CD4-positive, alpha-beta T cell treated with Interleukin-6 at 100 ng/mL for 8 hours (primary cell): ENCODE measurements at regions not wholly inside any gene's neighbourhood (a gene's known extent, or its start where the extent isn't known, plus 50 kb on each side); places are given as distances from the start of the nearest gene placed in this dataset.

Experiments
- DNase-seq: peaks from one replicate; pipeline ENCODE4 v3.0.0-alpha.2; 2020; ENCODE audit warnings: mixed read lengths, low spot score

DNA sequence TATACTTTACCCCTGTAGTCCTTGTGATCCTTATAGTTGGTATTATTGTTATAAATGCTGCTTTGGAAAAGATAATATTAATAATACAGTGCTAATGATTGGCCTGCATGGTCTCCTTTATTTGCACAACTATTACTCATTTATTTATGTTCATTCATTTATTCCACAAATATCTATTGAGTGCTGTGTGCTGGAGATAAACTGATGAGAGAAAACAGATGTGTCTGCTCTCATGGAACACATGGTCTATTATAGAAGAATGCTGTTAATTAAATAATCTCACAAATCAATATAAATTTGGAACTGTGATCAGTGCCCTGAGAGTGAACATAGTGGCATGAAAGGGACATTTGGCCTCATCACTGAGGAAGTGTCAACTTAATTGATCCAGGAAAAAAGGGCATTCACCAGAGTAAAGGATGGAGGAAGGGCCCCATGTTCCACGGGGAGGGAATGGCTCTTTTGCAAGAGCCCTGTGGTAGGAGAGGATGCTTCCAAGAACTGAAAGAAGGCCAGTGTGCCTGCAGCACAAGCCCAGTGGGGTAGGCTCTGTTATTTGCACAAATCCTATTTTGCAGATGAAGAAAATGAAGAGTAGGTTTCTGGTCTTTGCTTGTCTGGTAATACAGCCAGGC lies 91.5 kb upstream of the STK39 start:
- DNase-seq = no peak

DNA sequence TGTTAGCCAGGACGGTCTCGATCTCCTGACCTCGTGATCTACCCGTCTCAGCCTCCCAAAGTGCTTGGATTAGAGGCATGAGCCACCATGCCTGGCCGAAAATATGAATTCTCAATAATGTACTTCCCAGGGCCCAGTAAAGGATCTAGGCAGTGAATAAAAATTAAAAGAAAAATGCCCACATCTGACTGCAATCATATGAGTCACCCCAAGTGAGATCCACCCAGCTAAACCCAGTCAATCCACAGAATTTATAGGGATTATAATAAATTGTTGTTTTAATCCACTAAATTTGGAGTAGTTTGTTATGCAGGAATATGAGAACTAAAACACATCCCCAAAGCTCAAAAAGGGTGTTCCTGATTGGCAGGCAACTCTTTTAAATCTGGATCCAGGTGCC lies 93.5 kb upstream of the STK39 start:
- no peak for DNase-seq

DNA sequence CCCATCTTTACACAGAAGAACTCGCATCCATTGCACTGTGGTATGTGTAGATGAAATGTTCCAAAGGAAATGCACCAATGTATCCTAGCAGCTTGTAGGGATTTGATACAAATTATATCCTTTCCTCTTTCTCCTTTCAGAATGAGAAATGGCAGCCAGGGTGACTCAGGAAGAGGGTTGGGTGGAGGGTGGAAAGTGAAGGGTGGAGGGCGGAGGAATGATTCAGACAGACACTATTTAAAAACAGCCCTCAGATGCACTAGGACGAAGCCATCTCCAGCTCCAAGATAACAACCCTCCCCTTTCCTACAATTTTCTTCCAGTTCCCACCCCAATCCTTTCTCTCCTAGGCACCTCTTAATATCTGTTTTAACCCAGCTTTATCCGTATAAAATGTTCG lies 96.2 kb upstream of the STK39 start:
- no peak for DNase-seq

DNA sequence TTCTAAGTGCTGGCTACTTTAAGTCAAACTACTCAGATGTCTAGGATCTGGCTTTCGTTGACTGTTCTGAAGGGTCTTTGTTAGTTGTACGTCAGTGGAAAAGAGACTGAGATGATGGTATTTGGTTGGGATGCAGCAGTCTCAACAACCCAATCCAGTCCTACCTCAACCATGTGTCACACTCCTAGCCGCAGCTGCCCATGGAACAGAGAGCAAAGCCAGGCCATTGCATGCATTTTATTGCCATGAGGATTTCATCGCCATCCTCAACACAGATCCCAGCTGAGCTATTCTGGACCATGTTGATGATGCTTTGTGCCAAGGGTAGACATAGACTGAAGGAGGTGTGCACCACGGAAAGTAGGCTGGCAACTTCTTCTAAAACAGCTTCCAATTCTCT lies 97.3 kb upstream of the STK39 start:
- DNase-seq = no peak

DNA sequence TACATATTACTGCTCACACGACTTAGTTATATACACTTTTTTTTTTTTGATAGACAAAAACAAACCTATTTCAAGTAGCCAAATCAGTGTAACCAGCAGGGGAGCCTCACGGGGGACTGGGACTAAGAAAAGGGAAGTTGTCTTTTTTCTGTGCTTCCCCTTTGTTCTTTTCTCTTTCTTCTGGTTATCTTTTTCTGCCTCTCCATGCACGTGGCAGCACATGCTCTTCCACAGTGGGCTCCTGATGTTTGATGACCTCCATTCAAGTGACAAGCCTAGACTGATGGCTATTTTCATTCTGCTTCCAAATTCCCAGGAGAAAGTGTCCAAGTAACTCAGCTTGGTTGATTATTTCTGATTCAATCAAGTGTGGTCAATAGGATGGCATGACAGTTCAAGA lies 98.2 kb upstream of the STK39 start:
- no peak for DNase-seq

DNA sequence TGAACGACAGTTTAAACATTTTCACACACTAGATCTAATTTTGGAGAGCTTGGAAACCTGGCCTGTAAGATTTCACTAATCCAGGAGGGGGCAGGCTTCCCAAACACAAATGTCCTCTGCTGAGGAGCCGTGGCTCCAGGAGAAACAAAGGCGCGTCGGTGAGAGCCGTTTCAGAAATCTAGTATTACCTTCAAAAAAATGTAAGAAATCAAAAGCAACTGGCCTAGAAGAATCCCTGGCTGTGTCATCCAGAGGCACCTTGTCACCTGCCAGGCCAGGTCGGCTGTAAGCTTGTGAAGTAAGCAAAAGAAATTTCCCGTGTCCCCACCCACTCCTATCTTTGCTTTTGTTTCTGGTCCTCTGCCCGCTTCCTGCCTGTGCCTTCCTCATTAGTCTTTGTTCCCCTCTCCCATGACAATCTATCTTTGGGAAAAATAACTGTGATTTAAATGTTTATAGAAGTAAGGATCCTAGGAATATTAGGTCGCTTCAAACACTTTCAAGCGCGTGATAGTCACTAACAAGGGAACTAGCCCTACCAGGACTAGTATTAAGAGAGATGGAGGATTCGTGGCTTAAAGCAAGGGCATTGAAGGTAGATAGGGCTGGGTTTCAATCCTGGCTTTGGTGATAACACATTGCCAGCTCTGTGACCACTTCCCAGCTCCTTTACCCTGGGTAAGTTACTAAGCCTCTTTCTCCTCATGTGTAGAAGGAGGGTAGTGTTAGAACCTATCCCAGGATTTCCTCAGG lies 99.5 kb upstream of the STK39 start:
- DNase-seq = peak; percentile 61

DNA sequence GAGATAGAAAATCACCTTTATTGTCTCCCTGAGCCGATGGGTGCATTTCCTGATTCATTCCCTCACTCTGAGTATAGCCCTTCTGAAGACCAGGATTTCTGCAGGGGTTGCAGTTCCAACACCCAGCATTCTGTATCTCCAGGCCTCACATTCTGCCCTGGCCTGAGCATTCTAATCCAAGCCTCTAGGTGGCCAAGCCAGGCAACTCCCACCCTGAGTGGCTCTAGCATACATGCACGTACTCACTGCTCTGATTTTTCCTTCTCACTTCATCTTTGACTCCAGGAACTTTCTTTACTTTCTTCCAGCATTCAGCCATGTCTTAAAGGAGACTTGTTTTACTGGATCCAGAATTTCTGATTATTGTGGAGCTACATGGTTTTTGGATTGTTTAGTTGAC lies 100.7 kb upstream of the STK39 start:
- DNase-seq = no peak

DNA sequence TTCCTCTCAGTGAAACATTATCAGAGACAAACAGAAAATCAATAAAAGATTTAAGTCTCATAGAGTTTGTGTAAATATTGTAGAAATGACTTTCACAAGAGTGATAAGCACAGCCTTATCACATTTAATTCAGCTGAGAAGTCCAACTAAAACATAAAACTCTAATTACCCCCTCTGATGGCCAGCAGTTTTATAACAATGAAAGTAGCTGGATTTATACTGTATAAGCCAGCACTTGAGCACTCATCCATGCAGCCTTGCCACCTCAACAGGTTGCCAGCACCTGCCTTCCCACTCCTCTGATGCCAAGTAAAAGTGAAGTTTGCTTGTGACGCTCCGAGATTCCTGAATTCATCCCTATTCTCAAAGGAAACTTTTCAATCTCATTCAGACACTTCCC lies 103.0 kb upstream of the STK39 start:
- no peak for DNase-seq

DNA sequence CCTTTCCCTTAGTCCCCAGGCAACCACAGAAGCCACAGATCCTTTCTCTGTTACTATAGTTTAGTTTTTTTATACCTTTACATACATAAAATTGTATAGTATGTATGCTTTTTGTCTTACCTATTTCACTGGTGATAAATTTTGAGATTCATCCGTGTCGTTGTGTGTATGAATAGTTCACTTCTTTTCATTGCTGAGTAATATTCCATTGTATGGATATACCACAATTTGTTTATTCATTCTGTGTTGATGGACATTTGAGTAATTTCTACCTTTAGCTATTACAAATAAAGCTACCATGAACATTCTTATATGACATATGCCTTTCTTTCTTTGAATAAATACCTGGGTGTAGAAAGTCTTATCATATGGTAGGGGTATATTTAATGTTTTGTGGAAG lies 102.8 kb upstream of the CERS6 start:
- no peak for DNase-seq

DNA sequence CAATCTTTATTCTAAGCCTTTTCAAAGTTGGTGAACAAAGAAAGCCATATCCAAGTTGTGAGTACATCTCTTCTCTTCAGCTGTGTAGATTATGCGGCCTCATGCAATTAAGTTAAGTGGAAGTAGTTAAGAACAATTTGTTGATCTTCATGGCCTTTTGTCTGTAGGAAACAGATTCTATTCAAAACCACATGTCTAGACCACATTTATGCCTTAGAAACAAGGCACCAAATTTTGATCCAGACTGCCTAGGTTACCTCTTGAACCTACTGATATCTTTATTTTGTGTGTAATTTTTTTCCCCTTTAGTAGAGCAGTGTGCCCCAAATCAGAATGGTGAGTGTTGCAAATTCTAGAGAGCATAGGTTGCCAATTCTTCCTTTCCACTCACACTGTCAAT lies 101.6 kb upstream of the CERS6 start:
- no peak for DNase-seq

DNA sequence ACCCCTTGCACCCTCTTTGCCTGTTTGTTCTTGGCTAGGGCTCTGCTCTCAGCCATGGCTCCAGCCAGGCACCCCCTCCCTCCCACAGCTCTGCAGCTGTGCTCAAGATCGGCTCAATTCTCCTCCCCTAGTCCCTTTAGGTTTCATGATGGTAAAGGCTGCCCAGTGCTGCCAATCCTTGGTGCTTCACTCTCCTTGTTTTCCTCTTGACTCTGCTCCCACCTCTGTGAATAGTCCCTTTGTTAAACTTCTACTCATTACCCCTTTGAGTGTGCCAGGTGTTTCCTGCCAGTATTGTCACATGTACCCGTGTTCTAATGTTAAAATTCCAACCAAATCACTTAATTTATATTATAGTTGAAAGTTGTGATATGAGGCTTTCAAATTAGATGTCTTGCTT lies 101.0 kb upstream of the CERS6 start:
- no peak for DNase-seq

DNA sequence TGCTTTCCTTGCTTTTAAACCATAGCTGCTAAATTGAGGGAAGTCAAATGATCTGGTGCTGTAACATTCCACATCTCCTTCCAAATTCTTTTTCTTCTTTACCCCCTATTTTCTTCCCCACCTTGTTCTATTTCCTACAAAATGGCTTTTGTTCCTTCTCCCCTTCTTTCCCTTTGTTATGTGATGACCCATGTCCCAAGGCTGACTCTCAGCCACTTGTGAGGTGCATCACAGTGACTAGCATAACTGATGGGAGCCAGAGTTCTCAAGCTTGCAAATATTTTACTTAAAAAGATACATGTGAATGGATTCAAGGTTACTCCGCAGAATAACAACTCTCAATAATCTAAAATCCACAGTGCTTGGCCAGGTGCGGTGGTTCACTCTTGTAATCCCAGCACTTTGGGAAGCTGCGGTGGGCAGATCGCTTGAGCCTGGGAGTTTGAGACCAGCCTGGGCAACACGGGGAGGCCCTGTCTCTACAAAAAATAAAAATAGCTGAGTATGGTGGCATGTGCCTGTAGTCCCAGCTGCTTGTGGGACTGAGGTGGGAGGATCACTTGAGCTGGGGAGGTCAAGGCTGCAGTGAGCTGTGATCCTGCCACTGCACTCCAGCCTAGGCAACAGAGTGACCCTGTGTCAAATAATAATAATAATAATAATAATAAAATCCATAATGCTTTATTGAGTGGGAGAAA lies 100.1 kb upstream of the CERS6 start:
- DNase-seq = no peak

DNA sequence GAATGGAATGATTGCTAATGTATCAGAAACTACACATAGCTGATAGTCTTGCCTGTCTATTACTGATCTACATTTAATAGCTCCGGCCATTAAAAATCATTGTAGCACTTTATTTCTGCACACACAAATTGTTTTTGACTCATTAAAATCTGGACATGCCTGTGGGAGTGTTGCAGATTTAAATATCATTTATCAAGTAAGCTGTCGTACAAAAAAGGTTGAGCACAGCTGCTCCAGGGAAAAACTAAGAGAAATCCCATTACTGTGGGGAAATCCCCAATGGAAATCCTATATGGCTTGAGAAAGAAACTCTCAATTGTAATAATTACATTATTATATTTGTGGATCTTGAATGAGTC lies 99.6 kb upstream of the CERS6 start:
- no peak for DNase-seq

DNA sequence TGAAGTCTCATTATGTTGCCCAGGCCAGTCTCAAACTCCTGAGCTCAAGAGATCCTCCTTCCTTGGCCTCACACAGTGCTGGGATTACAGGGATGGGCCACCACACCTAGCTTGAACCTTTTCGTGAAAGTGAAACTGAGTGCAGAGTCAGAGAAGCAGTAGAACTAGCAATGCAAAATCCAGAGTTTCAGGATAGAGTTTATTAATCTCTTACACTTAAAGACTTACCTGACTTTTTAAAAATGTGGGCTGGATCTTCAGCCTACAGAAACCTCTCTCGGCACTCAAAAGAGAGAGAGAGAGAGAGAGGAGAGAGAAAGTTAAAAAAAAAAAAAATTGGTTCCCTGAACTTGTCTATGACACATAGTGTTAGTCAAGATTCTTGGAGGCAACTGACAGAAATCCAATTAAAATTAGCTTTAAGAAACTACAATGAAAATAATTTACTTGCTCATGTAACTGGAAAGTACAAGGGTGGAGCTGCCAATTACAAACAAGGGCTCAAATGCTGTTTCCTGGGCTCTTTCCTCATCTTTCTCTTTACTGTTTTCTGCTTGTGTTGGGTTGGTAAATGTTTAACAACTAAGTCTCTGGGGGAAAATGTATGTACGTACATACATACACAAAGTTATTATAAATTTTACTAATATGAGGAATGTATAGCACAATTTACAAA lies 98.1 kb upstream of the CERS6 start:
- DNase-seq = no peak

DNA sequence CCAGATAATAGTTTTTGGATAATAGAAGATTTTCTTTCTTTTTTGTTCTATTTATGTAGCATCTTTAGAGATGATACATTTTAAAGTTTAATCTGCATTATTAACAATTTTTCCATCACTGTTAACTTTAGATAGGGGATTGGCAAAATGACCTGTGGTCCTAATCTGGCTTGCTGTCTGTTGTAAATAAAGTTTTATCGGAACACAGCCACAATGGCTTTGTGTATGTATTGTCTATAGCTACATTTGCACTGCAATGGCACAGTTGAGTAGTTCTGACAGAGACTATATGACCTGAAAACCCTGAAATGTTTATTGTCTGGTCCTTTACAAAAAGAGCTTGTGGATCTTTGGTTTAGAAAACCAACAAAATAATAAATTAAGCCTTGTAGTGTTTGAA lies 97.0 kb upstream of the CERS6 start:
- no peak for DNase-seq

DNA sequence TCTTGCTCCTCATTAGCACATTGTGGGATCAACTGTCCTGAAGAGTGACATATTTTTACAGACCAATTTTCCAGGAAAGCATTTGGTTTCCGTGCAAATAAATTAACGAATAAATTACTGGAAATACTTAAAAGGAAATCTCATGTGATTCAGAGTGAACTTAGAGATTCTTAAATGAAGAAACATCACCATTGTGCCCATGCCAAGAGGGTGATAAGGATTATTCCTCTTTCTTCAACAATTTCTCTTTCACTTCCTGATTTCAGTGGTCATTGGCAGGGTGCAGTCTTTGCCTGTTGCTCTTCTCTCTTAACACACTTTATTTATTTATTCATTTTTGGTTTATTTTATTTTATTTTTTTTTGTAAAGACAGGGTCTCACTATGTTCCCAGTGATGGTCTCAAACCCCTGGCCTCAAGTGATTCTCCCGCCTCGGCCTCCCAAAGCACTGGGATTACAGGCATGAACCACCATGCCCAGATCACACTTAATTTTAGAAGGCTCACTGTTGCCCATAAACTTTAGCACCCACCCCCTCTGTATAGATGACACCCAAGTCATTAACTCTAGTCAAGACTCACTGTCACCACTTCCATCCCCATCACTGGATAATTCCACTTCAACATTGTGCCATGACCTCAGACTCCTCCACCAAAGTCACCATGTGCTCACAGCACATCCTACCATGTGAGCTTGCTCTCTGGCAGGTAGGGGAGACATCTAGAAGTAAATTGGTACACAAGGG lies 92.6 kb upstream of the CERS6 start:
- no peak for DNase-seq

DNA sequence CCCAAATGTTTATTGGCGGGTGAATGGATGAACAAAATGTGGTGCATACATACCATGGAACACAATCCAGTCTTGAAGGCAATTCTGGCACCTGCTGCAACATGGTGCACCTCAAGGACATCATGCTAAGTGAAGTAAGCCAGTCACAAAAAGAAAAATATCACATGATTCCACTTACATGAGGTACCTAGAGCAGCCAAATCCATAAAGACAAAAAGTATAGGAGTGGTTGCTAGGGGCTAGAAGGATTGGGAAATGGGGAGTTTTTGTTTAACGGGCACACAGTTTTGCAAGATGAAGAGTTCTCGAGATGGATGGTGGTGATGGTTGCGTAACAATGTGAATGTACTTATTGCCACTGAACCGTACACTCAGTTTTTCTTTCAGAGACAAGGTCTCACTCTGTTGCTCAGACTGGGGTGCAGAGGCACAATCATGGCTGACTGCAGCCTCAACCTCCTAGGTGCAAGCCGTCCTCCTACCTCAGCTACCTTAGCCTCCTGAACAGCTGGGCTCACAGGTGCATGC lies 90.9 kb upstream of the CERS6 start:
- no peak for DNase-seq

DNA sequence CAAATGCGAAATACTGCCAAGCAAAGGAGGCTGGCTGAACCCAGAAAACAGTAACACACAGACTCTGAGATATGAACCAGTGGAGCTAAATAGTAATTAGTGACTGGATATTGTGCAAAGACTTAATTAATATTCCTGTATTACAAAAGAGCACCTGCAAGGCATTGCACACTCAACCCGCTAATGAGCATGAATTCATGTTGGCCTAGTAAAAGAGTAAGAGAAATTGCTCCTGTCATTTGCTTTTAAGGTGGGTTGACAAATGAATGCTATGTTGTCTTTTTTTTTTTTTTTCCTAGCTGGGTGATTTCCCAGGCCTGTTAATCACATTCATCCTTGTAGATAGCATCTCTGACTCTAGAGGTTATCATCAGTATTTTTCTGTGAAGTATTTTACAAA lies 87.0 kb upstream of the CERS6 start:
- no peak for DNase-seq

DNA sequence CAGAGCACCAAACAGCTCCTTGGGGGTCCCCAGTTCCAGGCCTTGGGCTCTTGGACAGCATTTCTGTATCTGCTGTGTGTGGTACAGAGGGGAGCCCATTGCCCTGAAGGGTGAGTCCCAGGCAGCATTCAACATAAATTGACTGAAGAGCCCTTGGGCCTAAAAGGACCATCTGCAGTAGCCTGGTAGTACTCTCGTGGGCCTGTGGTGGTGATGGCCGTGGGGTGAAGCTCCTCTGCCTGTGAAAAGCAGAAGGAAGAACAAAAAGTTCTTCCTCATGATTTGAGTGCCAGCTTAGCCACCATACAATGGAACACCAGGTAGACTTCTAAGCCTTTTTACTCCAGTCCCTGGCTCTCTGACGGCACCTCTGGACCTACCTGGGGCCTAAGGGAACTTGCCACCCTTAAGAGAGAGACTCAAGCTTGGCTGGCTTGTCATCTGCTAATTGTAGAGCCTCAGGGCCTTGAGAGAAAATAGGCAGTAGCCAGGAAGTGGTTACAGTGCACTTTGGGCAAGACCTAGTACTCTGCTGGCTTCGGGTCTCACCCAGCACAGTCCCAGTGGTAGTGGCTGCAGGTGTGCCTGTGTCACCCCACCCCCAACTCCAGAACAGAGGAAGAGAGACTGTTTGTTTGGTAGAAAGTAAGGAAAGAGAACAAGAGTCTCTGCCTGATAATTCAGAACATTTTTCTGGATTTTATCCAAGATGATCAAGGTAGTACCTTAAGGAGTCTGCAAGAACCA lies 84.6 kb upstream of the CERS6 start:
- no peak for DNase-seq

DNA sequence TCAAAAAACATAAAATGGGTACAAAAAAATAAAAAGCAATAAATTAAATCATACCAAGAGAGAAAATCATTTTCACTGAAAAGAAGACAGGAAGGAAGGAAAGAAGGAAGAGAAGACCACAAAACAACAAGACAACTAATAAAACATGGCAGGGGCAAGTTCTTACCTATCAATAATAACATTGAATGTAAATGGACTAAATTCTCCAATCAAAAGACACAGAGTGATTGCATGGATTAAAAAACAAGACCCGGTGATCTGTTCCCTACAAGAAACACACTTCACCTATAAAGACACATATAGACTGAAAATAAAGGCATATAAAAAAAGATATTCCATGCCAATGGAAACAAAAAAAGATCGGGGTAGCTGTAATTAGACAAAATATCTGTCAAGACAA lies 82.6 kb upstream of the CERS6 start:
- no peak for DNase-seq

DNA sequence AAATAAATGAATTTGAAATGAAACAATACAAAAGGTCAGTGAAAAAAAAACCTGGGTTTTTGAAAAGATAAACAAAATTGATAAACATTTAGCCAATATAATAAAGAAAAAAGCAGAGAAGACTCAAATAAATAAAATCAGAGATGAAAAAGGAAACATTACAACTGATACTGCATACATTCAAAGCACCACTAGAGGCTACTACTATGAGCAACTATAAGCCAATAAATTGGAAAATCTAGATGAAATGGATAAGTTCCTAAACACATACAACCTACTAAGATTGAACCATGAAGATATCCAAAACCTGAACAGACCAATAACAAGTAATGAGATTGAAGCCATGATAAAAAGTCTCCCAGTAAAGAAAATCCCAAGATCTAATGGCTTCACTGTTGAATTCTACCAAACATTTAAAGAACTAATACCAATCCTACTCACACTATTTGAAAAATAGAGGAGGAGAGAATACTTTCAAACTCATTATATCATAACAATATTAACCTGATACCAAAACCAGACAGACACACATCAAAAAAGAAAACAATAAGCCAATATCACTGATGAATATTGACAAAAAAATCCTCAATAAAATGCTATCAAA lies 80.8 kb upstream of the CERS6 start:
- DNase-seq = no peak
